IPS-15b (cell line): ENCODE measurements at regions not wholly inside any gene's neighbourhood (a gene's known extent, or its start where the extent isn't known, plus 50 kb on each side); places are given as distances from the start of the nearest gene placed in this dataset.

ENCODE experiments used
- H3K27me3 ChIP-seq: one replicate; pipeline ENCODE4 v1.6.1; 2013; ENCODE audit warnings: low read length; ENCODE audit not compliant: control insufficient read depth, insufficient read depth
- H3K36me3 ChIP-seq: one replicate; pipeline ENCODE4 v1.6.1; 2013; ENCODE audit warnings: low read length; ENCODE audit not compliant: control insufficient read depth, insufficient read depth
- H3K4me1 ChIP-seq: one replicate; pipeline ENCODE4 v1.6.1; 2013; ENCODE audit warnings: mild to moderate bottlenecking, low read length; ENCODE audit not compliant: control insufficient read depth, insufficient read depth
- H3K4me3 ChIP-seq: one replicate; pipeline ENCODE4 v1.5.1; 2013; ENCODE audit warnings: low read depth, low read length
- H3K9ac ChIP-seq: one replicate; pipeline ENCODE4 v1.6.1; 2013; ENCODE audit warnings: low read depth, mild to moderate bottlenecking, low read length
- H3K9me3 ChIP-seq: one replicate; pipeline ENCODE4 v1.6.1; 2013; ENCODE audit warnings: mild to moderate bottlenecking, low read length; ENCODE audit not compliant: control insufficient read depth, insufficient read depth

DNA sequence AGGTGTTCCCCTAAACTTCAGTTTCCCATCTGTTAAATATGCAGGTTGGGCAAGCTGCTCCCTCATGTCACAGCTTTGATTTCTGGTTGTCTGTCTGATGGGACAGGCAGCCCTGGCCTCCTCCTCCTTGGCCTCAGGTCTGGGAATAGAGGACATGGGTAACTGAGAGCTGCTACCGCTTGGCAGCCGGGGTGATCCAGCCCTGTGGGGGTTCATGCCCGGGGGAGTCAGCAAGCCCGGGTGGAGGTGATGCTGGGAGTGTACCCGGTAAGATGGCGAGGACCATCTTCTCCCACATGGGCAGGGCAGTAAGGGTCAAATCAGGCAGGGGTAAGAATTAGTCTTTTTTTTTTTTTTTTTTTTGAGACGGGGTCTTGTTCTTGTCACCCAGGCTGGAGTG is 845.0 kb downstream of the TBC1D22A start:
- Histone ChIP-seq H3K9me3 (no peaks in the 10 kb centered on the region), H3K4me1 (no peaks in the 10 kb centered on the region), H3K9ac (no peak overlapping the region), H3K27me3 (no peaks in the 10 kb centered on the region), H3K36me3 (peaks cover 2% of the 10 kb centered on the region), H3K4me3 (no peak overlapping the region)

GRCh38 chr22:47606426-47606825 is 844.0 kb downstream of the TBC1D22A start:
- Histone ChIP-seq H3K36me3 (peaks cover 2% of the 10 kb centered on the region), H3K9me3 (no peaks in the 10 kb centered on the region), H3K9ac (no peak overlapping the region), H3K27me3 (no peaks in the 10 kb centered on the region), H3K4me1 (no peaks in the 10 kb centered on the region), H3K4me3 (no peak overlapping the region)

DNA sequence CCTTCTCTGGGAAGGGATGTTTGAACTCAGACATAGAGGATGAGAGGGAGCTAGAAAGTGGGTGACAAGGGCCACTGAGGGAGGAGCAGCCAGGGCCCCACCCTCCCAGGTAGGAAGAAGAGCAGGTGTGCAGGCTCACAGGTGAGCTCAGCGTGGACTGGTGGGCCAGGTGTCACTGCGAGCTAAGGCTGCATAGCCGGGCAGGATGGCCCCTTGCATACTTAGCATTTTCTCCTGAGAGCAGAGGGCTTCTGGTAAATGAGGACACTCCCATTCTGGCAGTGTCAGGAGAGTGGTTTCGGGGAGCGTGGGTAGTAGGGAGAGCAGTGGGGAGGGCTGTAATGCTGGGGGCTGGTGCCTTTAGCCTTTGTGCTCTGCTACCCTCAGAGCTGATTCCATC is 843.4 kb downstream of the TBC1D22A start:
- Histone ChIP-seq H3K4me1 (no peaks in the 10 kb centered on the region), H3K36me3 (peaks cover 2% of the 10 kb centered on the region), H3K9me3 (no peaks in the 10 kb centered on the region), H3K27me3 (no peaks in the 10 kb centered on the region), H3K4me3 (no peak overlapping the region), H3K9ac (no peak overlapping the region)

- Histone ChIP-seq H3K9me3 (no peaks in the 10 kb centered on the region), H3K4me3 (no peak overlapping the region), H3K9ac (no peak overlapping the region), H3K4me1 (no peaks in the 10 kb centered on the region), H3K27me3 (no peaks in the 10 kb centered on the region), H3K36me3 (peaks cover 2% of the 10 kb centered on the region)
Observed at GRCh38 chr22:47605441-47605840, 843.0 kb downstream of the TBC1D22A start.

DNA sequence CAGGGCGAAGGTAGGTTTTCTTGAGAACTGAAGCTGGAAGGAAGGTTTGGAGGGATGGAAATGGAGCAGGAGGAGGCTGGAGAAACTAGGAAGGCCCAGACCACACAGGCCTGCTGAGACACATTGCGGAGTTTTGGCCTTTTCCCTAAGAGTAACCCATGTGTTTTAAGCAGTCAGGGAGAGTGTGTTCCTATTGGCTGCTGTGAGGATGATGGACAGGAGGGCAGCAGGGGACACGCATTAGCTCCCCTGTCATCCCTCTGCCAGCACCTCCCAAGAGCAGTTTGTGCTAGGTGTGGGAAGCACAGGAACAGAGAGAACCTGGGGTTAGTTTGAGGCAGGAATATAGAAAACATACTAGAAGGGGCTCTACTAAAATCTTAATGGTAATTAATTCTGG is 842.1 kb downstream of the TBC1D22A start:
- Histone ChIP-seq H3K36me3 (peaks cover 2% of the 10 kb centered on the region), H3K4me1 (no peaks in the 10 kb centered on the region), H3K4me3 (no peak overlapping the region), H3K9me3 (no peaks in the 10 kb centered on the region), H3K9ac (no peak overlapping the region), H3K27me3 (no peaks in the 10 kb centered on the region)

DNA sequence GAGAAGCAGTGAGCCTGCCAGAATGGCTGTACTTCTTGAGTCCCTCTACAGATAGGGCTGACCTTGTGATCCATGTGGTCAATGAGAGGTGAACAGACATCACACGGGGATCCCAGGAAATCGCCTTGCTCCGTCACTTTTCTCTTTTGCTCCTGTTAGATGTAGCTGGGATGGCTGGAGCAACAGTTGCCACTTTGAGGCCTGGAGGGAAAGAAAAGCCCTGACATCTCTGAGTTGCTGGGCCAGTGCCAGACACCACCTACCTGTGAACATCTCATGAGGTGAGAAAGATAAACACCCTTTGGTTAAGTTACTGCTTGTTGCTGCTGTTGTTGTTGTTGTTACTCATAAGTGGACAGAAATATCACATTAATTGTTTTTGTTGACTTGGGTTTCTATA is 840.3 kb downstream of the TBC1D22A start:
- H3K9me3 ChIP-seq: no peaks in the 10 kb centered on the region
- H3K9ac ChIP-seq: no peak overlapping the region
- H3K4me3 ChIP-seq: no peak overlapping the region
- peaks cover 2% of the 10 kb centered on the region for H3K36me3 ChIP-seq
- H3K27me3 ChIP-seq: no peaks in the 10 kb centered on the region
- no peaks in the 10 kb centered on the region for H3K4me1 ChIP-seq

DNA sequence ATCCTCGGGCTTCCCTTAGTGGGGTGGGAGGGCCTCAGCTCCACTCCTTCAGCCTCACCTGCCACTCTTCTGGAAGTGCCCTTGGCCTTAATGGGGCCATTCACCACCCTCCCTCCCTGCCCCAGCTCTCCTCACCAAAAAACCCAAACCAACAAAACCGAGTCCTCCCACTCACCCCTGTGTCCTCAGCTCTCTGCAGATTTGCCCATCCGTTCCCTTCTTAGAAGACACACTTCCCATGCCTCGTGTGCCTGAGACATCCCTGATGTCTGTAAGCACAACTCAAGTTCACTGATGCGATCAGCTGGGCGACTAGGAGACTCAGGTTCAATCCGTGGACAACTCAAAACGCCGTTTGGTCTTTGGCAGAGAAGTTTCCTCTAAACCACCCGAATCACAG is 839.2 kb downstream of the TBC1D22A start:
- no peaks in the 10 kb centered on the region for H3K9me3 ChIP-seq
- no peak overlapping the region for H3K9ac ChIP-seq
- no peak overlapping the region for H3K4me3 ChIP-seq
- H3K4me1 ChIP-seq: no peaks in the 10 kb centered on the region
- no peaks in the 10 kb centered on the region for H3K27me3 ChIP-seq
- no peaks in the 10 kb centered on the region for H3K36me3 ChIP-seq

GRCh38 chr22:47600791-47601625 is 838.6 kb downstream of the TBC1D22A start:
- Histone ChIP-seq H3K36me3 (no peaks in the 10 kb centered on the region), H3K9me3 (no peaks in the 10 kb centered on the region), H3K27me3 (no peaks in the 10 kb centered on the region), H3K4me1 (no peaks in the 10 kb centered on the region), H3K4me3 (no peak overlapping the region), H3K9ac (no peak overlapping the region)

DNA sequence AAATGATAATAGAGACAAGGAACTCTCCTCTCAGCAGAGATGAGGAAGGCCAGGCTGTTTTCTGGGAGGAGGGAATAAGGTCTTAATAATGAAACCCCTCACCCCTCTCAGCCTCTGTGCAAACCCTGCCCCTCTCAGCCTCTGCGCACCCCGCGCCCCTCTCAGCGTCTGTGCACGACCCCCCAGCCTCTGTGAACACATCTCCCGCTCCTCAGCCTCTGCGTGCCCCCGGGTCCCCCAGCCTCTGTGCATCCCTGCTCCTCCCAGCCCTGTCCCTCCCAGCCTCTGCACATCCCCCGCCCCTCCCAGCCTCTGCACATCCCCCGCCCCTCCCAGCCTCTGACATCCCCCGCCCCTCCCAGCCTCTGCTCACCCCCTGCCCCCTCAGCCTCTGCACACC is 837.8 kb downstream of the TBC1D22A start:
- Histone ChIP-seq H3K9ac (no peak overlapping the region), H3K9me3 (no peaks in the 10 kb centered on the region), H3K4me1 (no peaks in the 10 kb centered on the region), H3K36me3 (no peaks in the 10 kb centered on the region), H3K27me3 (no peaks in the 10 kb centered on the region), H3K4me3 (no peak overlapping the region)

- H3K27me3 ChIP-seq: no peaks in the 10 kb centered on the region
Observed at GRCh38 chr22:47599753-47600152, 837.3 kb downstream of the TBC1D22A start.

GRCh38 chr22:47598864-47599263 is 836.4 kb downstream of the TBC1D22A start:
- Histone ChIP-seq H3K27me3 (no peaks in the 10 kb centered on the region), H3K36me3 (no peaks in the 10 kb centered on the region), H3K4me1 (no peaks in the 10 kb centered on the region), H3K4me3 (no peak overlapping the region), H3K9me3 (no peaks in the 10 kb centered on the region), H3K9ac (no peak overlapping the region)

More at GRCh38 chr22:47599753-47600152, 837.3 kb downstream of the TBC1D22A start:
- H3K9ac ChIP-seq: no peak overlapping the region
- H3K9me3 ChIP-seq: no peaks in the 10 kb centered on the region
- H3K36me3 ChIP-seq: no peaks in the 10 kb centered on the region
- no peaks in the 10 kb centered on the region for H3K4me1 ChIP-seq
- no peak overlapping the region for H3K4me3 ChIP-seq

DNA sequence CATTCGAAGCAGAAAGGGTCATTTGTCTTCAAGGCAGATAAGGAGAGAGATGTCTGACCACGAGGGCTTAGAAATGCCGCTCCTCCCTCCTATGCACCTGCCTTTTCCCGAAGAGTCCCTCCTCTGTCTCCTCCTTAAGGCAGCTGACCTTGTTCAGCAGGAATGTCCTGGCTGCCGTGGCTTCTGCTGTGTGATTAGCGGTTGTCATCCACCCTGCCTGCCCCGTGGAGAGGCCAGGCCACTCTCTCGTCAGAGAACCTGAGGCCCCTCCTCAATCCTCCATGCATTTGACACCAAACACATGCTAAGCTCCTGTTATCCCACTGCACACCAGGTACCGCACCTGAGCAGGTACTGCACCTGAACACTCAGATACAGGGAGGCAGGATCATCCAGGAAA is 834.6 kb downstream of the TBC1D22A start:
- Histone ChIP-seq H3K4me1 (no peaks in the 10 kb centered on the region), H3K9me3 (no peaks in the 10 kb centered on the region), H3K27me3 (no peaks in the 10 kb centered on the region), H3K9ac (no peak overlapping the region), H3K4me3 (no peak overlapping the region), H3K36me3 (no peaks in the 10 kb centered on the region)
